Upper lobe of right lung (tissue), 1 donor: ENCODE measurements at regions not wholly inside any gene's neighbourhood (a gene's known extent, or its start where the extent isn't known, plus 50 kb on each side); places are given as distances from the start of the nearest gene placed in this dataset.

Experiments
- ATAC-seq: fragments of 200-7000 bp; cut with Tn5 transposase; one replicate; pipeline ENCODE4 v1.9.1; 2020; ENCODE audit warnings: mild to moderate bottlenecking, moderate library complexity
- DNase-seq: peaks from one replicate; pipeline ENCODE4 v3.0.0-alpha.2; 2020
- H3K27ac ChIP-seq: fragments of 200-600 bp; one replicate; pipeline ENCODE4 v1.8.0; 2022
- H3K27me3 ChIP-seq: fragments of 200-600 bp; one replicate; pipeline ENCODE4 v1.8.0; 2022; ENCODE audit warnings: mild to moderate bottlenecking
- H3K36me3 ChIP-seq: fragments of 200-600 bp; one replicate; pipeline ENCODE4 v1.8.0; 2022
- H3K4me1 ChIP-seq: fragments of 200-600 bp; one replicate; pipeline ENCODE4 v1.8.0; 2022
- H3K4me3 ChIP-seq: fragments of 200-600 bp; one replicate; pipeline ENCODE4 v1.8.0; 2022; ENCODE audit warnings: mild to moderate bottlenecking
- H3K9me3 ChIP-seq: fragments of 200-600 bp; one replicate; pipeline ENCODE4 v1.8.0; 2022
- CTCF ChIP-seq: fragments of 200-600 bp; IDR thresholded peaks from one replicate; pipeline ENCODE4 v1.8.0; 2022; ENCODE audit warnings: antibody characterized with exemption
- intact Hi-C: fragments of 100-400 bp; cut with DNase I; formaldehyde crosslinking; loops from one replicate; pipeline ENCODE4 v1.11.0; 2022
- donor health status: DM: no; HTN: yes; CAD: no; lungs with severe emphysema.

- no peak for ATAC-seq
- no peaks in the 10 kb centered on the region for H3K4me1 ChIP-seq
- TF ChIP-seq CTCF = no peak
- H3K27ac ChIP-seq = no peak overlapping the region
- H3K4me3 ChIP-seq = no peak overlapping the region
- no peaks in the 10 kb centered on the region for H3K27me3 ChIP-seq
- H3K36me3 ChIP-seq = no peaks in the 10 kb centered on the region
- intact Hi-C loops = no loop called here
- no peak for DNase-seq
- H3K9me3 ChIP-seq = no peaks in the 10 kb centered on the region
These were observed 694.2 kb upstream of the CDH7 start for GRCh38 chr18:65056575-65056974.

DNA sequence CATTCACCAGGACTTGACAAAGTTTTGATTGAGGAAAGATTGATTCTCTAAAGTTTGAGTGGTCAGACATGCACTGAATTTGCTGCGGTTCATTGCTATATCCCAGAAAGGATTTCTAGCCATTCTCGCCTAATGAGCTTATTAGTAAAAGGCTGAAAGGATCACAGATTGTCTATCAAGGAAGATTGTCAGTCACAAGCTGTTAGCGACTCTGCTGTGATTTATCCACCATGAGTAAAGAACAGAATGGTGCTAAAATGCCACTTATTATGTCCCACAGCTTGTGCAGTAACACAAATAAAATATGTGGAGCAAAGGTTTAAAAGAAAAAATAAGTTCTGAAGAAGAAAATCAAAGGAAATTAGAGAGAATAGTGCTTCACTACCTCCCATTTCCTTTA lies 701.2 kb upstream of the CDH7 start:
- intact Hi-C loops = no loop called here
- H3K27ac ChIP-seq = no peak overlapping the region
- TF ChIP-seq CTCF = no peak
- H3K36me3 ChIP-seq = no peaks in the 10 kb centered on the region
- no peak for ATAC-seq
- H3K27me3 ChIP-seq = no peaks in the 10 kb centered on the region
- DNase-seq = no peak
- H3K4me3 ChIP-seq = no peak overlapping the region
- H3K4me1 ChIP-seq = no peaks in the 10 kb centered on the region
- H3K9me3 ChIP-seq = no peaks in the 10 kb centered on the region

DNA sequence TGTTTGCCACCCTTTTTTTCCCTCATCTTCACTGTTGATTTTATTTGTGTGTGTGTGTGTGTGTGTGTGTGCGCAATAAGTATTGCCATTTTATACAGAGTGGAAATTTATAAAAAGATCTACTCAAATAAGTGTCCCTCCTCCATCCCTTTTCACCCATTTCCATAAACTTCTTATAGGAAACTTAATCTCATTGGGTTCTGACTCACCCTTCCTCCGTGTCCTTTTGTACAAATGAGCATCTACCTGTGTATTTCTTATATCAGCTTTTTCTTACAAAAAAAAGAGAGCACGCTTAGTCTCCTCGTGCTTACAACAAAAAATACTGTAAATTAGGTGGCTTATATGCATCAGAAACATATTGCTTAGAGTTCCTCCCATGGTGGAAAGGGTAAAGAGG lies 711.2 kb upstream of the CDH7 start:
- no peaks in the 10 kb centered on the region for H3K9me3 ChIP-seq
- no peak for DNase-seq
- no peaks in the 10 kb centered on the region for H3K4me1 ChIP-seq
- H3K4me3 ChIP-seq = no peak overlapping the region
- TF ChIP-seq CTCF = no peak
- H3K27ac ChIP-seq = no peak overlapping the region
- intact Hi-C loops = no loop called here
- no peaks in the 10 kb centered on the region for H3K36me3 ChIP-seq
- H3K27me3 ChIP-seq = no peaks in the 10 kb centered on the region
- ATAC-seq = no peak

- no peaks in the 10 kb centered on the region for H3K9me3 ChIP-seq
- DNase-seq (no peak), ATAC-seq (no peak)
- H3K36me3 ChIP-seq = no peaks in the 10 kb centered on the region
- intact Hi-C loops = no loop called here
- no peak overlapping the region for H3K4me3 ChIP-seq
- no peak overlapping the region for H3K27ac ChIP-seq
- no peaks in the 10 kb centered on the region for H3K27me3 ChIP-seq
- H3K4me1 ChIP-seq = no peaks in the 10 kb centered on the region
- no peak for TF ChIP-seq CTCF
These were observed 715.1 kb upstream of the CDH7 start for GRCh38 chr18:65035701-65036100.

DNA sequence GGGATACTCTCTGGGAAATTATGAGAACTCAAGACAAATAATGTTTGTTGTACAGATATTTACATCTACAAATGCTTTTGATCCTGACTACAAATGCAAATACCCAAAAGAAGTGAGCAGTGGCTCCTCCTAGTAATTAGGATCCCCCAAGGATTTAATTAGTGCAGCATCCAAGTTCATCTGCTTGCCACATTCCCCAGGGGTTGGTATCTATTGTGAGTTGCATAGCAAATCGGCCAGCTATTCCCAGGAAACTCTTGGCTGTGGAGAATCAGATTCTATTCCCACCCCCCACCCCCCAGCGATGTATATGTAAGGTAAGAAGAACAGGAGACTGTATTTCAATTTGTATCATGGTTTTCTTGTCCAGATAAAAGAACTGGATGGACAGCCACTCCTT lies 725.1 kb upstream of the CDH7 start:
- ATAC-seq (no peak), DNase-seq (no peak)
- no peaks in the 10 kb centered on the region for H3K27me3 ChIP-seq
- intact Hi-C loops = no loop called here
- H3K4me1 ChIP-seq = no peaks in the 10 kb centered on the region
- no peak for TF ChIP-seq CTCF
- H3K36me3 ChIP-seq = no peaks in the 10 kb centered on the region
- no peak overlapping the region for H3K4me3 ChIP-seq
- H3K9me3 ChIP-seq = no peaks in the 10 kb centered on the region
- H3K27ac ChIP-seq = no peak overlapping the region

DNA sequence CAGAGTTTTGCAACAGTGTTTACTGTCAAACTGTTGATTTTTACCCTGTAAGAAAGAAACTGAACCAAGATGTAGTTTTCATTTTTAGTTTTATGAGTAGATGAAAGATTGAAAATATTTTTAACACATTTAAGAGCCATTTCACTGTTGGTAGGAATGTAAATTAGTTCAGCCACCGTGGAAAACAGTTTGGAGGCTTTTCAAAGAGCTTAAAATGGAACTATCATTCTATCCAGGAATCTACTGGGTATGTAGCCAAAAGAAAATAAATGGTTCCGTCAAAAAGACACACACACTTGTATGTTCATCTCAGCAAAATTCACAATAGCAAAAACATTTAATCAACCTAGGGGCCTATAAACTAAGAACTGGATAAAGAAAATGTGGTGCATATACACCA lies 729.8 kb upstream of the CDH7 start:
- intact Hi-C loops = no loop called here
- no peaks in the 10 kb centered on the region for H3K27me3 ChIP-seq
- no peak for ATAC-seq
- DNase-seq = no peak
- H3K36me3 ChIP-seq = no peaks in the 10 kb centered on the region
- no peak for TF ChIP-seq CTCF
- no peak overlapping the region for H3K4me3 ChIP-seq
- no peaks in the 10 kb centered on the region for H3K9me3 ChIP-seq
- H3K27ac ChIP-seq = no peak overlapping the region
- H3K4me1 ChIP-seq = no peaks in the 10 kb centered on the region
